Dermis microvascular lymphatic vessel endothelial cell (primary cell): ENCODE measurements at regions not wholly inside any gene's neighbourhood (a gene's known extent, or its start where the extent isn't known, plus 50 kb on each side); places are given as distances from the start of the nearest gene placed in this dataset.
"Not testable (repeated sequence)": the region's sequence is repeated elsewhere in the genome, so short reads cannot be mapped to it uniquely, and the experiment has no call there.

ENCODE experiments used
- DNase-seq, 2 donors: peaks; one replicate each; pipeline versions ENCODE4 v3.0.0 to v3.0.0-alpha.2; 2010; ENCODE audit warnings: low read depth in 2 of 2

DNA sequence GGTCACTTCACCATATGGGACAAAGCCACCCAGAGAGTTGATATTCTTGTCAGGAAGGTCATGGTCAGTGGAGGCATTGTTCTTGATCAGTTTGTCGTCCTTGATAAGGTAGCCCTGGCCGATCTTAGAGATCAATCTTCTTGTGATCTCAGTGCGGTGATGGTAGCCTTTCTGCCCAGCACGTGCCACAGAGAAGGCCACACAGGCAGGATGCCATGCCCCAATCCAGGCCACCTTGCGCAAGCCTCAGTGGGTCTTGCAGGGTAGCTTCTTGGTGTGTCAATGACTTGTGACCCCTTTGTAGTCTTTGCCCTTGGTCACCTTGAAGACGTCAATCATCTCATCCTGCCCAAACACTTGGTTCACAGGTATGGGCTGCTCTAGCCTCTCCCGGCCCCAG, 143.9 kb upstream of the ASB18 start:
- no peak for DNase-seq

DNA sequence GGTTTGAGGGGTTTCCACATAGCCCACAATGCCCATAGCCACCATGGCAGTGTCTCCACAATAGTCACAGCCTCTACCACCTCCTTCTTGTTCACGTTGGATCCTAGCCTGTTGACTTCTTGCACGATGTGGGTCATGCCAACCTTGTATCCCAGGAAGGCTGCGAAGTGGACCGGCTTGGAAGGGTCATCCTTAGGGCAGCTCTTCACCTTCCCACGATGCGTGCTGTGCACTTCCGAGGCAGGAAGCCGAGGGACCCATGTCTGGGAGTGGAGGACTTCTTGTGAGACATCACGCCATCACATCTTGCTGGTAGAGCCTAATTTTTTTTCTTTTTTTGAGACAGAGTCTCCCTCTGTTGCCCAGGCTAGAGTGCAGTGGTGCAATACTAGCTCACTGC, 144.6 kb upstream of the ASB18 start:
- no peak for DNase-seq

DNA sequence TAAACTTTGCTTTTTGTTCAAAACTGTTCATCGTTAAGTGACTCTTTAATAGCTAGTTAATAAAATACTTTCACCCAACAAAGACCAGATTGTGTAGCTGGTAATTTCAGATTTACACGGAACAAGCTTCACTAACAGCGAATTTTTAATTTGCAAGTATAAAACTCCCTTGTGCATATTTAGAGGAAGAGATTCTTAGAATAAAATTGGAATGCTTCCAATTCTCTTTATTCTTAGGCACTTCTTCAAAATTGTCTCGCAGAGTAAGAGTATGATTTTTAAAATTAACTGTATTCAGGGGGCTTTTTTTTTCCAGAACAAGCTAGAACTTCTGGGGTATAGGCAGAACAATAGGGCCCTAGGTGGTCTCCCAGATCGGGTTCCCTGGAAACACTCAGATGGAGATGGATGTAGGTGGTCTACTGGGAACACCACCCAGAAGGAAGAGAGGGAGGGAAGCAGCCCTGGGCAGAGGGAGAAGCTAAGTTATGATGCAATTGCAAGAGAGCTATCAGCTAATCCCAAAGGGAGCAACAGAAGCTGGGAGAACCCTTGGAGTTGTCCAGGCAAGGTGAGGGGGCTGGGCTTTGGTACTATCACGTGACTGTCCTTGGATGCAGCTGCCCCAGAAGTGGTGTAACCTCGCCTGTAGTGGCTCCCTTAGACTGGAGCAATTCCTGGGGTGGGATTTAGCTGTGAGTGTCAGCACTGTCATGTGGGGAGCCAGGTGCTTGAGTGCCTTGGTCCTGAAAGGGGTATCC, 151.7 kb upstream of the ASB18 start:
- DNase-seq: no peak

DNA sequence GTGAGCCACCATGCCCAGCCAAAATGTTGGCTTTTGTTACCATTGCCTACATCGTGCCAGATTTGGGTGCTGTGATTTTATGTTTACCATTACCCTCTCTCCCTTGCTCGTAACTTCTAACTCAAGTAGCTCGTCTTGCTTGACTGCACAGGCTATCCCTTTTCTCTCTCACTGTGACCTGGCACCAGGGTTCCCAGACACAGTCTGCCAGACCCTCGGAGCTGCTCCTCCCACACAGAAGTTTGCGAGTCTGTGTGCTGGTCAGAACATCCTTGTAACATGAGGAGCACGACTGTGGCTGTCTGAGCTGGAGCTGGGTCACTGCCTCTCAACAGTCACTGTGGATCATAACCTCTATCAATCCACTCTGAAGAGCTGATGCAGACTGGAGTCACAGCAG, 152.5 kb upstream of the ACKR3 start:
- no peak for DNase-seq

DNA sequence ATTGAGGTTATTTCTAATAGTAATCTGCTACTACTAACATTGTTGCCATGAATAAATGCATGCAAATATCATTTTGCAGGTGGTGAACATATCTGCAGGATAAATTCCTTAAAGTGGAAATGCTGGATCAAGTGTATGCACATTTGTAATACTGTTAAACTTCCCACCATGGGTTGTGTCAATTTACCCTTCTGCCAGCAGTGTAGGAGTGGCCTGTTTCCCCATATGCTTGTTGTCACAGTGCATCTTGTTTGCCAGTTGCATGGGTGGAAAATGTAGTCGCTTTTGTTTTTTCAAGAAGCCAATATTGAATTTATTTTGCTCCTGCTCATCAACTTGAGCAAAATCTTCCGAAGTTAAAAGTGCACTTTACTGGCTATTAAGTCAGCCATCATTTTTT, 139.0 kb upstream of the ACKR3 start:
- no peak for DNase-seq

DNA sequence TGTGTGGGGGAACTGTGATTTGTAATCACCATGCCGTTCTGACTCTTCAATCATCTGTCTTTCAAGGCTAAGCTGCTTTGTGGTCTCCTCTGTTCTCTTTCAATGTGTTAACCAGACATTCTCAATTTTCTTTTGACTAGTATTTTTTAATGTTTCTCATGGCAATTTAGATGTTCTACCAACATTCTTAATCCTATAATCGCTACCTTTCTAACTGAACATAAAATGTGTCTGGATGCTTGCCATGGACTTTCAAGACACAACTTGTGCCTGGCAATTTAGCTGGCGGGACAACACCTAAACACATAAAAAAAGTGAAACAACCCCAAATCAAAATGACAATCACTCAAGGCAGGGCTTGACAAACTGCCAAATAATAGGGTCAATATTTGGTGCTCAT, 135.0 kb upstream of the ACKR3 start:
- no peak for DNase-seq

DNA sequence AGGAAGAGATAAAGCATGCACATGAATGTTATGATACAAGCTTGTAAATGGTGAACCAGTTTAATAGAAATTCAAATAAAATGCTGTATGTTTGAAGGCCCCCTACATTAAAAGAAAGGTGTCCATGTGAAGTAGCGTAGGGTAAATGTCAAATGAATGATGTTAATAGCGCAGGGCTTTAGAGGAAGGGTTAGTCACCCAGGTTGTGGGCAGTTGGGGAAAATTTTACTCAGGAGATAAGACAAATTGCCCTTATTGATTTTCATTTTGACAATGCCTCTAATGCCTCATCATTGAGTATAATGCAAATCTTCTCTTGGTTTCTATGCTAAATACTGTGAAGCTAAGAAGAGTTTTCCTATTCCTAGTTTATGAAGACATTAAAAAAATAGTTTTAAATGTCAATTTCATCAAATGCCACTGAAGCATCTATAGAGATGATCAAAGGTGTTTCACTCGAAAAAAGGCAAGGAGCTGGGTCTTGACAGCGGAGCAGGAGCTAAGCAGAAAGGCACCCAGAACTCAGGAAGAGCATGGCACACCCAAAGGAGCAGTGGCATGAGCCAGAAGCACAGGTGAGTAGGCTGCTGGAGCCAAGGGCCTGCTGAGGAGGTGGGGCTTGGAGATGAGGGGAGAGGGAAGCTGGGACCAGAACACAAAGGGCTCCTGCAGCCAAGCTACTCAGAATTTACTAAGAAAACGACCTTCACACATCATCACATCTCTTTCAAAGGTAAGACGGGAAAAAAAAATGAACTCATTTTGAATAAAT, 129.3 kb upstream of the ACKR3 start:
- DNase-seq: no peak

DNA sequence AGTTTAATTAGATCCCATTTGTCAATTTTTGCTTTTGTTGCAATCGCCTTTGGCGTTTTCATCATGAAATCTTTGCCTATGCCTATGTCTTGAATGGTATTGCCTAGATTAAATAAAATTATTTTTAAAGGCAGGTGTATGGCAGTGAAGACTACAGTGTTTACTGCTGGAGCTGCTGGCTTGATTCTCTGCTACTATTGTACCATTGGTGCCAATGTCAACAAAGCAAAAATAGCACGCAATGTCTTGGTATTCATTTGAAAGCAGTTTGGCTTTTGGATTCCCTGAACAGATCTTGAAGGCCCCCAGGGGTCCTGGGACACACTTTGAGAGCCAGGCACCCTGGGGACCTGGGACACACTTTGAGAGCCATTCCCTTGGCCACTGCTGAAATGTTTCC, 125.4 kb upstream of the ACKR3 start:
- no peak for DNase-seq

DNA sequence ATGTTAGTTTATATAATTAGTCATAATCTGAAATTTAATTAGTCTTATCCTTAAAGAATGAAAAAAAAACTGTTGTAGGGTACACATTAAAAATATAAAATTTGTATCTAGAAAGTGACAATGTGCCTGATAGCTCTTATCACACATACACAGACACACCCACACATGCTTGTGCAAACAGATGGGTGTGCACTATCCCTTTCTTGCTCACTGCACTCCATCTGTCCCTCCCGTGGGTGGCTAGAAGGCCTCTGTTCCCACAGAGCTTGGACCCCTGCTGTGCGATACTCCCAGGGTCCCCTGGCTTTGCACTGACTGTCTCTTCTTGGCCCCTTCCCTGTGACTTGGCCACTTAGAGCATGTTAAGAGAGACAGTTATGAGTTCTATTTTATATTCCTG, 123.9 kb upstream of the ACKR3 start:
- no peak for DNase-seq

DNA sequence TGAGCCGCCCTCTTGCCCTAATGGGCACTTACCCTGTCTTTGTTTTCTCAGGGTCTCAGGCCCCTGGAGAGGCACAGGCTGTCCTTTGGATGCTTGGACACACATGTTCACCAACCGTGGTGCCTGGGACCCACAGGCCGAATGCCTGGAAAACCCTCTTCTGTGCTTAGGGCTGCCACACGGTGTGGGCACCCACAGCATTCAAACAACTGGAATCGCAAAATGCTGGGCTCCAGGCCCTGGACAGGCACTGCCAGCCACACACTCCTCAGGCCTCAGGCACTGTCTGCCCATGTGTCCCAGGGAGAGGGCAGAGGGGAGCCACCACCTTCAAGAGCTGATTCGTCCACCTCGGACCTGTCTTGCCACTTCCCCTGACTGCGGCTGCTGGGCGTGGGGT, 123.1 kb upstream of the ACKR3 start:
- DNase-seq: no peak

DNA sequence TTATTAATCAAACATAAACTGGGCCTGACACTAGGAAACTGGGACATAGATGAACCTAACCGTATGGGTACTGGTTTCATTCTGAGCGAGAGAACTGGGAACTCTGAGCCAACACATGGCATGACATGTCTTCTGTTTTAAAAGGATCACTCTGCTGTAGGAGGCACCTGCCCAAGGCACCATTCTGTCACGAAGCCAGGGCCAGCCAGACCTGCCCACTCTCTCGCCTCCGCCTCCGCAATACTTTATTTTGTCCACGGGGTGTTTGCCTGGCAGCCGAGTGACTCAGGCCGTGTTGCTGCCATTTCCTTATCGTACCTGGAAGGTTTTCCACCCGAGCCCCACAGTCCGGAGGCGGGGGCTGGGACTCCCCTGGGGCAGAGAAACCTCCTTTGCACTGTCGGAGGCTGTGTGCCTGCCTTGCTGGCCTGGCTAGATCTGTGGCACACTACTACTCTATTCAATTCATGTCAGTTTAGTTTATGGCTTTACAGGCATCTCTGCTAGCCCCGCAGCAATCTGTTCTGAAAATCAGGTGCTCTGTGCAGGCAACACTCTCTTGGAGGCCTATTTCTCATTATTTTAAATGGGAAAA, 120.4 kb upstream of the ACKR3 start:
- no peak for DNase-seq

DNA sequence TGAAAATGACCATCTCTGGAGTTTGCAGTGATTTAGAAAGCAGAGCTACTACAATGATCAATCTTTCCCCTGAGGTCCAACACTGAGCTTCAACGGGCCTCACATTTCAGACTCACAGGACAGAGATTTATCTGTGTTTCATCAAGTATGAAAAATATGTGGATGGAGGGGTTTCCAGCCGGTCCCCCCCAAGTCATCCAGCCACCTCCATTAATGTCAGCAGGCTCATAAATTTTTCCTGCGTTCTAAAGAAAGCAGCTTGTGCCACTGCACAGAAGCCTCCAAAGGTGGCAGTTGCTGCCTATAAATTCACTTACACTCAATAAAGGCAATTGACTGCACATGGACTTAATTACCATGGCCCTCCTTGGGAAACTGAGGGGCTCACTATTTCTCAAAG, 117.4 kb upstream of the ACKR3 start:
- no peak for DNase-seq

DNA sequence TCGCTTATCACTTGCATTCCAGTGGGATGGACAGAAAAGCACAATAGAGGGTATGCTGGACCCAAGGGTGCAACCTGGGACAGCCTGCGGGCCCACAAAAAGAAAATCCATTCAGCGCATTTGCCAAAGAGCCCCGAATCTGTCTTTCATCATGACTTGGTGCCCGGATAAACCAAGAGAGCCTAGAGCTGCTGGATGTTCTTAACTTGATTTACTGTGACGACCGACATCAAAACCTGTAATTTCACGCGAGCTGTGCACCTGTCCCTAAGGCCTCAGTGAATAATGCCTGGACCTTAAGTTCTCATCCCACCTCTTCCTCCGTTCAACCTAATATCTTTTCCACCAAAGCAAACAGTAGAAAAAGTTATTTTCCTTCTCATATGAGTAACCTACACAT, 115.5 kb upstream of the ACKR3 start:
- DNase-seq: no peak

DNA sequence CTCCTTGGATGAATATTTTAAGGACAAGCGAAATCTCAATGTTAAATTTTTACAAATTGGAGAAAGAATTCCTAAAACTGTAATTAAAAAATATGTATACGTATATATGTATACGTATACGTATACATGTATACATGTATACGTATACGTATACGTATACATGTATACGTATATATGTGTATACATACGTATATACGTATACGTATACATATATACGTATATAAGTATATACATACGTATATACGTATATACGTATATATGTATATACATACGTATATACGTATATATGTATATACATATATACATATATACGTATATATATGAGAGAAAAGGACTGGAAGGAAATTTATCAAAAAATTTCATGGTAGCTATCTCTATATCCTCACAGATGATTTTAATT, 110.2 kb upstream of the ACKR3 start:
- no peak for DNase-seq

DNA sequence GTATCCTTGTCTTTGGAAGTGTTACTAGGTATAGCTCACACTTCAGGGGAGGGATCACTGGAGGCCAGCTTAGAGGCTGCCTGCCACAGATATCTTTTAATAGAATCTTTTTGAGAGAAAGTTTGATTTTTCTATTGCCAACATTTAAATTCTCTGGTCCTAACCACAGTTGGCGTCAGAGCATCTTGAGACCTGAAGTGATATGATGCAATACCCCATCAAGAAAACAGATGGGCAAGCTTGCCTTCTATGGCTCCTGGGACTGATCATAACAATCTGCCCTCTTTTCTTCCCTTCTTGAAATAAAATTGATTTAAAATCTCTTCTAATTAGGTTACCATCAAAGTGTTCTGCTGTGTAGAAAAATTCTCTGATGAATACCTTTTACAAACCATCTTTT, 105.5 kb upstream of the ACKR3 start:
- no peak for DNase-seq

DNA sequence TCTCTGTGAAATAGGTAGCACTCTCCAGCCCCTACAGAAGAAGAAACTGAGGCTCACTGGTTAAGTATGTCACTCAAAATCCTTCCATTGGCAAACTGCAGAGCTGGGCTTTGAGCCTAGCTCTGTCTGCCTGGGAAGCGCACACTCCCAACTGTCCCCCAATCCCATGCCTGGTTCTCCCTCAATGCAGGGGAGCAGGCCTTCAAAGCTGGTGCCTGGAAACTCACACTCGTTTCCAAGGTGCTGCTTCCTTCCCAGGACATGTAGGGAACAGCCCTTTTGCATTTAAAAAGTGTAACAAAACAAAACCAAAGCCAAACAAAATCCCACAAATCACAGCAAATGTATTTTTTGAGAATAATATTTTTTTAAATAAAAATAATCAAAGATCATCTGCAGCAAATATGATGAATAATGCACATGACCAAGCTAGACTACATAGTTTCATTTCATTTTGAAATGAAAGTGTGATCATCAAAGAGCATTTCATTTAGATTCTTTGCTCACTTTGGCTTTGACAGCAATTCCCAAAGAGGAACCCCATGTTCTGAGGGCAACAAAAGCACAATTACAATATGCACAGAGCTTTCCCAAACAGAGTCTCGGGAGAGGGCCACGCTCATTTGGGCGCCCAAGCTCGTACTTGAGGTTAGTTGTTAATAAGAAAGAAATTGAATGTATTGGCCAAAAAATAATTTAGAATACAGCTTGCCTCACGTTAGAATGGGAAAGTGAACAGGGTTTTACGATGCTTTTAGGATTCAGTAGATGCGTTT, 96.7 kb upstream of the ACKR3 start:
- DNase-seq: no peak

DNA sequence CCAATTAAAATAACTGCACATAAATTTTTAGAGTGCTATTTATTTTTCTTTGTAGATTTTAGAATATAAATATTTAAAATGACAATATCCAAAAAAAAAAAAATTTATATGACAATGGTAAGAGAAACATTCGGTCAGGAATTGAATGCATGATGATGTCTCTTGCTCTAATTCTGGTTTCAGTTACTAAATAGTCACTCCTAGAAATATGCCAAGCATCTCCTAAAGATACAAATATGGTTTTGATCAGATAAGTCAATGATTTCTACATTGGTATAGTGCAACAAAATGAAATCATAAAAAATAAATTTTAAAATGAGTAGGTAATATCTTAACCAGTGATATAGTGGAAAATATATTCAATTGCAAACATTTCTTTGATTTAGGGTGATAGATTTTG, 95.9 kb upstream of the ACKR3 start:
- no peak for DNase-seq

DNA sequence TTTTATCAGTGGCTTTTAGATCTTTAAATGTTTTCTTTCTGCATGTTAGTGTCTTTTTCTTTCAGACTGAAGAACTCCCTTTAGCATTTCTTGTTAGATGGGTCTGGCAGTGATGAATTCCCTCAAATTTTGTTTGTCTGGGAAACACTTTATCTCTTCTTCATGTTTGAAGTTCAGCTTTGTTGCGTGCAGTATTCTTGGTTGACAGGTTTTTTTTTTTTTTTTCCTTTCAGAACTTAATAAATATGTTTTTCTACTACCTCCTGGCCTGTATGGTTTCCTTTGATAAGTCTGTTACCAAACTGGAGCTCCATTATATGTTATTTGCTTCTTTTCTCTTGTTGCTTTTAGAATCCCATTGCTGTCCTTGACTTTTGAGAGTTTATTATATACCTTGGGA, 89.8 kb upstream of the ACKR3 start:
- DNase-seq: no peak

DNA sequence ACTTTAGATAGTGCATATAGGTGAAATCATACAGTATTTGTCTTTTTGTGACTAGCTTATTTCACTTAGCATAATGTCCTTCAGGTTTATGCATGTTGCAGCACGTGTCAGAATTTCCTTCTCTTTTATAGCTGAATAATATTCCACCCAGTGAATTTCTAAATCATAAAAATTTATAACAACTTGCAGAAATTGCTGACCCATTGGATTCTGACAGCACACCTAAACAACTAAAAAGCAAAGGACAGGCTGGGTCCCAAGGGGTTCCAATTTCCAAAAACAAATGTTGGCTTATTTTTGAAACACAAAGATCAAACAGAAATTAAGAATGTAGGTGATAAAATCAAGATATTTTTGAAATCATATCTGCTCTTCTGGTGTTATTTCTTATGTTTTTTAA, 86.5 kb upstream of the ACKR3 start:
- DNase-seq: no peak

DNA sequence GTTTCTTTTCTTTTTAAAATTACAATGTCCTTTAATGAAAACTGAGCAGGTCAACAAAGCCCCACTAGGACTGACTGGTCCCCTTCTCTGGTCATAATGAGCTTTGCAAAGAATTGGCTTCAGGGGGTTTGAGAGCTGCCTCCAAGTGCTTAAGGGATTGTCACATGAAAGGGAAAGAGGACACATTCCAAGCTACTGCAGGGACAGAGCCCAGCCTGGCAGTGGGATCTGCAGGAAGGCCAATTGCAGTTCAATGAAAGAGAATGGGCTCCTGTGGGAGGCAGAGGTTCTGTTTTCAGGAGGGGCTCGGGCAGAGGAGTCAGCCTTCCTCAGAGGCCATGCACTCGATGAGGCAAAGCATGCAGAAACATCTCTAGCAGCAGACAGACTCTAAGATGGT, 84.1 kb upstream of the ACKR3 start:
- DNase-seq: no peak

DNA sequence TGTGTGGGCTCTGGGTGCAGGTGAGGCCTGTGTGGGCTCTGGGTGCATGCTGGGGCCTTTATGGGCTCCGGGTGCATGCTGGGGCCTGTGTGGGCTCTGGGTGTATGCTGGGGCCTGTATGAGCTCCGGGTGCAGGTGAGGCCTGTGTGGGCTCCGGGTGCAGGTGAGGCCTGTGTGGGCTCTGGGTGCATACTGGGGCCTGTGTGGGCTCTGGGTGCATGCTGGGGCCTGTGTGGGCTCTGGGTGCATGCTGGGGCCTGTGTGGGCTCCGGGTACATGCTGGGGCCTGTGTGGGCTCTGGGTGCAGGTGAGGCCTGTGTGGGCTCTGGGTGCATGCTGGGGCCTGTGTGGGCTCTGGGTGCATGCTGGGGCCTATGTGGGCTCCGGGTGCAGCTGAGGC, 80.5 kb upstream of the ACKR3 start:
- not testable (repeated sequence) for DNase-seq

DNA sequence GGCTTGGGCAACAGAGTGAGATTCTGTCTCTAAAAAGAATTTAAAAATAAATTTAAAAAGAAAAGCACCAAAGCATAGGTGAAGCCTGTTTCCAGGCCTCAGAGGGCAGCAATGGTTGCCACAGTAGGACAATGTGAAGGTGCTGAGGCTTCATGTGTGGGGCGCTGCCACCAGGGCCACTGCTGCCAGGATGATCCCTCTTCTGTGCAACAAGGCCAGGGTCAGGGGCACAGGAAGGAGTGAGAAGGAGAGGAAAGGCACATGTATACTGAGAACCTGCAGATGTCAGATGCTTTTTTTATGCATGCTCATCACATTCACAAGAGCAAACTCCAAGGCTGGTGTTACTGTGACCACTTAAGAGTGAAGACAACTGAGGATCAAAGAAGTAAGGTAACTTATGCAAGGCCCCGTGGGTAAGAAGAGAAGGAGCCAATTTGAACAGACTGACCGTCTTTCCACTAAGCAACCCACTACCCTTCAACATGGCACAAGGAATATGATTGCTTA, 79.7 kb upstream of the ACKR3 start:
- DNase-seq: no peak
